Panc1 (cell line): ENCODE measurements at regions not wholly inside any gene's neighbourhood (a gene's known extent, or its start where the extent isn't known, plus 50 kb on each side); places are given as distances from the start of the nearest gene placed in this dataset.

Experiments
- REST ChIP-seq, 2 experiments: IDR thresholded peaks; 2 replicates each; pipeline ENCODE4 v1.6.1; 2011 to 2012; ENCODE audit warnings: low read depth in 2 of 2, control low read depth in 1 of 2, low read length in 1 of 2, mild to moderate bottlenecking in 1 of 2, moderate library complexity in 1 of 2; ENCODE audit not compliant: insufficient read depth in 1 of 2
- SIN3A ChIP-seq: IDR thresholded peaks from 2 replicates; pipeline ENCODE4 v1.6.1; 2012; ENCODE audit warnings: low read depth, mild to moderate bottlenecking, low read length, moderate library complexity, borderline replicate concordance; ENCODE audit not compliant: insufficient read depth
- TCF7L2 ChIP-seq: IDR thresholded peaks from 2 replicates; pipeline ENCODE4 v1.6.1; 2011; ENCODE audit warnings: mild to moderate bottlenecking, low read depth, low read length, inconsistent platforms
- TF ChIP-seq, protein P1 (sequence below): fragments of 450-650 bp; IDR thresholded peaks from 2 replicates; pipeline ENCODE4 v1.5.1; 2017; ENCODE audit warnings: mild to moderate bottlenecking

DNA sequence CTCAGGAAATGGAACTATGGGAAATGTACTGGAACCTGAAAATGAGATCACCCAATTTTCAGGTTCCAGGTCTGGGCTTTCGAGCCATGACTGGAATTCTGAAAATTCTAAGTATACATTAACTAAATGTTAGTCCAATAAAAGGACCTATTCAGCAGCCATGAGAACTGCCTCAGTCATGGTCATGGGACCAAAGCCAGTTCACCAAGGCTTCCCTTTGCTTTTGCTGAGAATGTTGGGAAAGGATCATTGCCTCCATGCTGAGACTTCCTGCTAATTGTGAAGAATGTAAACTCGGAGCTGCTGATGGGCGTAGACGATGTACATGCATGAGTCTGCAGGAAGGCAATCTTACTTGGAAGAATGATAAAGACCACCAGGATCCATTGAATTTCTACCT is 624.4 kb upstream of the SOX11 start:
- TF ChIP-seq, protein P1, sequence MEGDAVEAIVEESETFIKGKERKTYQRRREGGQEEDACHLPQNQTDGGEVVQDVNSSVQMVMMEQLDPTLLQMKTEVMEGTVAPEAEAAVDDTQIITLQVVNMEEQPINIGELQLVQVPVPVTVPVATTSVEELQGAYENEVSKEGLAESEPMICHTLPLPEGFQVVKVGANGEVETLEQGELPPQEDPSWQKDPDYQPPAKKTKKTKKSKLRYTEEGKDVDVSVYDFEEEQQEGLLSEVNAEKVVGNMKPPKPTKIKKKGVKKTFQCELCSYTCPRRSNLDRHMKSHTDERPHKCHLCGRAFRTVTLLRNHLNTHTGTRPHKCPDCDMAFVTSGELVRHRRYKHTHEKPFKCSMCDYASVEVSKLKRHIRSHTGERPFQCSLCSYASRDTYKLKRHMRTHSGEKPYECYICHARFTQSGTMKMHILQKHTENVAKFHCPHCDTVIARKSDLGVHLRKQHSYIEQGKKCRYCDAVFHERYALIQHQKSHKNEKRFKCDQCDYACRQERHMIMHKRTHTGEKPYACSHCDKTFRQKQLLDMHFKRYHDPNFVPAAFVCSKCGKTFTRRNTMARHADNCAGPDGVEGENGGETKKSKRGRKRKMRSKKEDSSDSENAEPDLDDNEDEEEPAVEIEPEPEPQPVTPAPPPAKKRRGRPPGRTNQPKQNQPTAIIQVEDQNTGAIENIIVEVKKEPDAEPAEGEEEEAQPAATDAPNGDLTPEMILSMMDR, result no peak
- TF ChIP-seq SIN3A (no peak), REST (IDR thresholded peaks at IDR 0.05; ENCODE audit: insufficient read depth in 1 of 2, low read depth in 2 of 2, low read length in 1 of 2) (no peak), TCF7L2 (no peak)
